ENCODE measurements at regions not wholly inside any gene's neighbourhood (a gene's known extent, or its start where the extent isn't known, plus 50 kb on each side); places are given as distances from the start of the nearest gene placed in this dataset.
"Not testable (repeated sequence)": the region's sequence is repeated elsewhere in the genome, so short reads cannot be mapped to it uniquely, and the experiment has no call there.

GRCh38 chr20:12129114-12129513, 211.4 kb downstream of the BTBD3 start:
- H3K36me3 ChIP-seq (ENCODE audit: control insufficient read depth, insufficient read depth, low read length); CTCF ChIA-PET (ENCODE audit: low intra/inter-chr PET ratio); ATAC-seq; H4K20me1 ChIP-seq (replicated peaks; ENCODE audit: control insufficient read depth, insufficient read depth, low read length); DNase-seq (ENCODE audit: extremely low read depth in 1 of 4, low spot score in 3 of 4); H3K9ac ChIP-seq (ENCODE audit: insufficient read depth in 1 of 2, low read depth in 2 of 2, low read length in 2 of 2); H3K27me3 ChIP-seq (ENCODE audit: control insufficient read depth in 2 of 2, insufficient read depth in 2 of 2, low read length in 2 of 2); H3K4me1 ChIP-seq (replicated peaks in 1 of 2; ENCODE audit: control insufficient read depth in 2 of 2, insufficient read depth in 2 of 2, low read length in 2 of 2); H3K9me1 ChIP-seq (ENCODE audit: control insufficient read depth, insufficient read depth, low read length); H3K79me2 ChIP-seq (ENCODE audit: control insufficient read depth, insufficient read depth, low read length); H3K27ac ChIP-seq (ENCODE audit: extremely low read depth, low read depth, low read length); H3K4me3 ChIP-seq; in situ Hi-C loops (cut with MboI); H3K4me2 ChIP-seq (ENCODE audit: insufficient read depth, low read length); H3K9me3 ChIP-seq (replicated peaks; ENCODE audit: control insufficient read depth, insufficient read depth, low read depth, low read length); POLR2A ChIA-PET; FAIRE-seq; H2AFZ ChIP-seq (ENCODE audit: low read depth, low read length); BruUV-seq (replicated peaks); intact Hi-C loops (cut with micrococcal nuclease): not testable (repeated sequence)
- WGBS (ENCODE audit: insufficient coverage, low coverage, missing lambda C conversion rate): 0% methylated on average over 8 of the region's 13 CpGs

GRCh38 chr20:12129532-12129931, 211.8 kb downstream of the BTBD3 start:
- BruUV-seq (replicated peaks); ATAC-seq; FAIRE-seq; H3K79me2 ChIP-seq (ENCODE audit: control insufficient read depth, insufficient read depth, low read length); H3K27me3 ChIP-seq (ENCODE audit: control insufficient read depth in 2 of 2, insufficient read depth in 2 of 2, low read length in 2 of 2); H2AFZ ChIP-seq (ENCODE audit: low read depth, low read length); H4K20me1 ChIP-seq (replicated peaks; ENCODE audit: control insufficient read depth, insufficient read depth, low read length); DNase-seq (ENCODE audit: extremely low read depth in 1 of 4, low spot score in 3 of 4); intact Hi-C loops (cut with micrococcal nuclease); CTCF ChIA-PET (ENCODE audit: low intra/inter-chr PET ratio); H3K4me2 ChIP-seq (ENCODE audit: insufficient read depth, low read length); H3K9me3 ChIP-seq (replicated peaks; ENCODE audit: control insufficient read depth, insufficient read depth, low read depth, low read length); H3K4me3 ChIP-seq; H3K36me3 ChIP-seq (ENCODE audit: control insufficient read depth, insufficient read depth, low read length); H3K9me1 ChIP-seq (ENCODE audit: control insufficient read depth, insufficient read depth, low read length); in situ Hi-C loops (cut with MboI); H3K4me1 ChIP-seq (replicated peaks in 1 of 2; ENCODE audit: control insufficient read depth in 2 of 2, insufficient read depth in 2 of 2, low read length in 2 of 2); H3K9ac ChIP-seq (ENCODE audit: insufficient read depth in 1 of 2, low read depth in 2 of 2, low read length in 2 of 2); POLR2A ChIA-PET; H3K27ac ChIP-seq (ENCODE audit: extremely low read depth, low read depth, low read length): not testable (repeated sequence)
- WGBS (ENCODE audit: insufficient coverage, low coverage, missing lambda C conversion rate): 2% methylated on average over 9 of the region's 10 CpGs
